ENCODE measurements at regions not wholly inside any gene's neighbourhood (a gene's known extent, or its start where the extent isn't known, plus 50 kb on each side); places are given as distances from the start of the nearest gene placed in this dataset.

GRCh38 chr17:77521076-77521475 lies 380.3 kb downstream of the SEC14L1 start (continued):
- TF ChIP-seq, protein P1, sequence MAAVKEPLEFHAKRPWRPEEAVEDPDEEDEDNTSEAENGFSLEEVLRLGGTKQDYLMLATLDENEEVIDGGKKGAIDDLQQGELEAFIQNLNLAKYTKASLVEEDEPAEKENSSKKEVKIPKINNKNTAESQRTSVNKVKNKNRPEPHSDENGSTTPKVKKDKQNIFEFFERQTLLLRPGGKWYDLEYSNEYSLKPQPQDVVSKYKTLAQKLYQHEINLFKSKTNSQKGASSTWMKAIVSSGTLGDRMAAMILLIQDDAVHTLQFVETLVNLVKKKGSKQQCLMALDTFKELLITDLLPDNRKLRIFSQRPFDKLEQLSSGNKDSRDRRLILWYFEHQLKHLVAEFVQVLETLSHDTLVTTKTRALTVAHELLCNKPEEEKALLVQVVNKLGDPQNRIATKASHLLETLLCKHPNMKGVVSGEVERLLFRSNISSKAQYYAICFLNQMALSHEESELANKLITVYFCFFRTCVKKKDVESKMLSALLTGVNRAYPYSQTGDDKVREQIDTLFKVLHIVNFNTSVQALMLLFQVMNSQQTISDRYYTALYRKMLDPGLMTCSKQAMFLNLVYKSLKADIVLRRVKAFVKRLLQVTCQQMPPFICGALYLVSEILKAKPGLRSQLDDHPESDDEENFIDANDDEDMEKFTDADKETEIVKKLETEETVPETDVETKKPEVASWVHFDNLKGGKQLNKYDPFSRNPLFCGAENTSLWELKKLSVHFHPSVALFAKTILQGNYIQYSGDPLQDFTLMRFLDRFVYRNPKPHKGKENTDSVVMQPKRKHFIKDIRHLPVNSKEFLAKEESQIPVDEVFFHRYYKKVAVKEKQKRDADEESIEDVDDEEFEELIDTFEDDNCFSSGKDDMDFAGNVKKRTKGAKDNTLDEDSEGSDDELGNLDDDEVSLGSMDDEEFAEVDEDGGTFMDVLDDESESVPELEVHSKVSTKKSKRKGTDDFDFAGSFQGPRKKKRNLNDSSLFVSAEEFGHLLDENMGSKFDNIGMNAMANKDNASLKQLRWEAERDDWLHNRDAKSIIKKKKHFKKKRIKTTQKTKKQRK (IDR thresholded peaks at IDR 0.05; ENCODE audit: low read length) = no peak
- TF ChIP-seq ZNF20 (CRISPR knock-in tag; IDR thresholded peaks at IDR 0.05) (no peak), HNRNPH1 (optimal IDR thresholded peaks at IDR 0.05; ENCODE audit: low read depth, low read length) (no peak), ZNF839 (CRISPR knock-in tag; IDR thresholded peaks at IDR 0.05; ENCODE audit: borderline replicate concordance) (no peak)

GRCh38 chr17:77523540-77523939 lies 382.8 kb downstream of the SEC14L1 start:
- peaks cover 5 to 43% of the 10 kb centered on the region in 2 experiments; a peak in 4 of 5 replicates for H3K27me3 ChIP-seq (ENCODE audit: control insufficient read depth in 1 of 2, insufficient read depth in 2 of 2, low read length in 2 of 2)
- BruUV-seq (replicated peaks) = no TSS peak
- 0 out of 2 replicates have a peak, but pooled peaks have one; percentile 34 for TF ChIP-seq BHLHE40 (IDR thresholded peaks at IDR 0.05; ENCODE audit: low read length)
- TF ChIP-seq TOE1 (CRISPR knock-in tag; IDR thresholded peaks at IDR 0.05) = no peak
- ChIA-PET CTCF (ENCODE audit: low intra/inter-chr PET ratio, low total read pairs) (no interaction called here), POLR2A (no interaction called here)
- H3K36me3 ChIP-seq (replicated peaks in 1 of 2; ENCODE audit: control insufficient read depth in 1 of 2, insufficient read depth in 2 of 2, low read length in 2 of 2) = no peaks in the 10 kb centered on the region
- ATAC-seq (no peak), FAIRE-seq (no peak), DNase-seq (ENCODE audit: low spot score) (no peak)
- no peaks in the 10 kb centered on the region for H3K9me3 ChIP-seq (ENCODE audit: low read length)
- H3K4me1 ChIP-seq (ENCODE audit: insufficient read depth, low read length) = peaks cover 22% of the 10 kb centered on the region
- no peaks in the 10 kb centered on the region for H3K79me2 ChIP-seq (ENCODE audit: insufficient read depth, low read length)
- H3K27ac ChIP-seq (ENCODE audit: extremely low read length, insufficient read depth, low read length) = no peak overlapping the region
- whole genome bisulfite sequencing (ENCODE audit: low lambda C conversion rate) = 28% methylated on average over 8 of the region's 8 CpGs
- no peak overlapping the region for H3K4me2 ChIP-seq (ENCODE audit: low read depth, low read length)
- H3K9ac ChIP-seq (ENCODE audit: insufficient read depth, low read depth, low read length) = no peak overlapping the region
- intact Hi-C loops (cut with micrococcal nuclease; ENCODE audit: unreplicated experiment) (no loop called here), in situ Hi-C loops (cut with HindIII; ENCODE audit: extremely low pct_ligation_motif_present, low pct_unique_long_range_greater_than_20kb) (no loop called here)
- no peaks in the 10 kb centered on the region for H4K20me1 ChIP-seq (ENCODE audit: insufficient read depth, low read length)
- no peak overlapping the region for H2AFZ ChIP-seq (ENCODE audit: low read length)
- no peak overlapping the region for H3K4me3 ChIP-seq (replicated peaks in 1 of 3; ENCODE audit: insufficient read depth in 1 of 3, low read depth in 2 of 3, low read length in 3 of 3)

Data from HepG2 (cell line).